Gastroesophageal sphincter (tissue), 4 donors: ENCODE measurements at regions not wholly inside any gene's neighbourhood (a gene's known extent, or its start where the extent isn't known, plus 50 kb on each side); places are given as distances from the start of the nearest gene placed in this dataset.

Source experiments
- ATAC-seq: fragments of 150-250 bp; one replicate; pipeline ENCODE4 v1.9.1; 2016; ENCODE audit warnings: mild to moderate bottlenecking, moderate library complexity
- H3K27ac ChIP-seq, 4 donors: fragments of 200-600 bp; sonication (generic) in 3 of 4; 1 replicate in 3 of 4; 2 replicates in 1 of 4; pipeline ENCODE4 v1.5.1; 2016 to 2019
- H3K27me3 ChIP-seq: fragments of 200-600 bp; sonication (generic); one replicate; pipeline ENCODE4 v1.5.1; 2019
- H3K36me3 ChIP-seq, 2 donors: fragments of 200-600 bp; sonication (generic); one replicate each; pipeline ENCODE4 v1.5.1; 2019; ENCODE audit warnings: control low read depth in 1 of 2
- H3K4me1 ChIP-seq, 3 donors: fragments of 200-600 bp; sonication (generic); 1 replicate in 2 of 3; 2 replicates in 1 of 3; pipeline ENCODE4 v1.5.1; 2016 to 2019; ENCODE audit warnings: control low read depth in 2 of 3
- H3K4me3 ChIP-seq, 2 donors: fragments of 200-600 bp; sonication (generic); one replicate each; pipeline ENCODE4 v1.5.1; 2019; ENCODE audit warnings: mild to moderate bottlenecking in 1 of 2, moderate library complexity in 1 of 2
- H3K9me3 ChIP-seq, 3 donors: fragments of 200-600 bp; sonication (generic); one replicate each; pipeline ENCODE4 v1.5.1; 2017 to 2019; ENCODE audit warnings: control low read depth in 2 of 3
- CTCF ChIP-seq, 4 experiments: fragments of 200-600 bp in 2 of 4; fragments of 450-650 bp in 2 of 4; sonication (generic) in 1 of 4; IDR thresholded peaks; one replicate each; pipeline ENCODE4 v1.5.1; 2017 to 2019; ENCODE audit warnings: antibody characterized with exemption in 4 of 4, mild to moderate bottlenecking in 2 of 4, moderate library complexity in 2 of 4
- EP300 ChIP-seq: sonication (generic); formaldehyde crosslinking; IDR thresholded peaks from one replicate; pipeline ENCODE4 v1.6.1; 2017; ENCODE audit warnings: antibody characterized with exemption, mild to moderate bottlenecking
- POLR2A ChIP-seq, 2 donors: fragments of 450-650 bp; IDR thresholded peaks; one replicate each; pipeline ENCODE4 v1.6.1; 2017; ENCODE audit warnings: antibody characterized with exemption in 2 of 2, mild to moderate bottlenecking in 2 of 2, moderate library complexity in 1 of 2
- POLR2AphosphoS5 ChIP-seq: sonication (generic); formaldehyde crosslinking; IDR thresholded peaks from one replicate; pipeline ENCODE4 v1.6.1; 2017; ENCODE audit warnings: antibody characterized with exemption
- WGBS, 2 donors: methylation state at CpG; one replicate each; pipeline ENCODE4 v1.1.5; 2018; ENCODE audit warnings: low coverage in 1 of 2; 5-methylcytosine and 5-hydroxymethylcytosine counted together

GRCh38 chr4:59685626-59686025 is 1514.5 kb upstream of the ADGRL3 start:
- TF ChIP-seq POLR2AphosphoS5 (no peak), EP300 (no peak), POLR2A (IDR thresholded peaks at IDR 0.05) (no peak), CTCF (IDR thresholded peaks at IDR 0.05) (no peak)
- H3K4me1 ChIP-seq, result no peaks in the 10 kb centered on the region
- H3K4me3 ChIP-seq, result no peak overlapping the region
- ATAC-seq, result no peak
- H3K27ac ChIP-seq, result no peak overlapping the region
- 88 to 100% methylated on average over 1 of the region's 1 CpG for WGBS, 2 donors
- no peaks in the 10 kb centered on the region for H3K27me3 ChIP-seq
- no peaks in the 10 kb centered on the region for H3K9me3 ChIP-seq
- no peaks in the 10 kb centered on the region for H3K36me3 ChIP-seq

- no peaks in the 10 kb centered on the region for H3K36me3 ChIP-seq
- 87 to 90% methylated on average over 6 of the region's 6 CpGs for WGBS, 2 donors
- no peaks in the 10 kb centered on the region for H3K9me3 ChIP-seq
- ATAC-seq, result no peak
- no peak overlapping the region for H3K27ac ChIP-seq
- TF ChIP-seq CTCF (IDR thresholded peaks at IDR 0.05) (no peak), POLR2A (IDR thresholded peaks at IDR 0.05) (no peak), POLR2AphosphoS5 (no peak), EP300 (no peak)
- H3K4me3 ChIP-seq, result no peak overlapping the region
- H3K27me3 ChIP-seq, result no peaks in the 10 kb centered on the region
- H3K4me1 ChIP-seq, result no peaks in the 10 kb centered on the region
Observed at GRCh38 chr4:59689149-59689548, 1511.0 kb upstream of the ADGRL3 start.

GRCh38 chr4:59695355-59696053 is 1504.6 kb upstream of the ADGRL3 start:
- Histone ChIP-seq H3K4me1 (no peaks in the 10 kb centered on the region), H3K4me3 (no peak overlapping the region), H3K27ac (no peak overlapping the region), H3K9me3 (no peaks in the 10 kb centered on the region), H3K27me3 (no peaks in the 10 kb centered on the region), H3K36me3 (no peaks in the 10 kb centered on the region)
- no peak for ATAC-seq
- TF ChIP-seq CTCF (IDR thresholded peaks at IDR 0.05) (no peak), POLR2AphosphoS5 (no peak), POLR2A (IDR thresholded peaks at IDR 0.05) (no peak)
- 79 to 89% methylated on average over 5 of the region's 5 CpGs for WGBS, 2 donors

GRCh38 chr4:59698041-59698440 is 1502.1 kb upstream of the ADGRL3 start:
- H3K27me3 ChIP-seq, result no peaks in the 10 kb centered on the region
- TF ChIP-seq CTCF (IDR thresholded peaks at IDR 0.05) (no peak), EP300 (no peak), POLR2AphosphoS5 (no peak), POLR2A (IDR thresholded peaks at IDR 0.05) (no peak)
- H3K36me3 ChIP-seq, result no peaks in the 10 kb centered on the region
- no peak overlapping the region for H3K4me3 ChIP-seq
- no peaks in the 10 kb centered on the region for H3K9me3 ChIP-seq
- ATAC-seq, result no peak
- no peaks in the 10 kb centered on the region for H3K4me1 ChIP-seq
- H3K27ac ChIP-seq, result no peak overlapping the region
- 91 to 100% methylated on average over 2 of the region's 2 CpGs for WGBS, 2 donors

GRCh38 chr4:59700651-59701050 is 1499.5 kb upstream of the ADGRL3 start:
- Histone ChIP-seq H3K4me3 (no peak overlapping the region), H3K27ac (no peak overlapping the region), H3K9me3 (no peaks in the 10 kb centered on the region), H3K36me3 (no peaks in the 10 kb centered on the region), H3K4me1 (no peaks in the 10 kb centered on the region), H3K27me3 (no peaks in the 10 kb centered on the region)
- no peak for TF ChIP-seq EP300
- no peak for TF ChIP-seq POLR2AphosphoS5
- 87 to 95% methylated on average over 2 of the region's 2 CpGs for whole genome bisulfite sequencing, 2 donors
- no peak for ATAC-seq
